Adrenal gland (tissue), 5 donors: ENCODE measurements at regions not wholly inside any gene's neighbourhood (a gene's known extent, or its start where the extent isn't known, plus 50 kb on each side); places are given as distances from the start of the nearest gene placed in this dataset.

ENCODE experiments used
- CTCF ChIP-seq, 6 experiments: fragments of 450-650 bp in 4 of 6; fragments of 200-600 bp in 2 of 6; sonication (generic) in 1 of 6; IDR thresholded peaks; 1 replicate in 5 of 6; 2 replicates in 1 of 6; pipeline versions ENCODE4 v1.5.1 to v1.8.0; 2016 to 2021; ENCODE audit warnings: antibody characterized with exemption in 6 of 6, mild to moderate bottlenecking in 2 of 6, moderate library complexity in 1 of 6
- POLR2A ChIP-seq, 2 donors: fragments of 450-650 bp; IDR thresholded peaks; one replicate each; pipeline ENCODE4 v1.6.1; 2017; ENCODE audit warnings: antibody characterized with exemption in 2 of 2, mild to moderate bottlenecking in 2 of 2, moderate library complexity in 1 of 2
- donor health status: DM: no; HTN: no; CAD: no.

- TF ChIP-seq CTCF (IDR thresholded peaks at IDR 0.05) (no peak), POLR2A (IDR thresholded peaks at IDR 0.05) (no peak)
These were observed 251.0 kb upstream of the P2RY1 start for GRCh38 chr3:152583963-152584362.
